ENCODE measurements at regions not wholly inside any gene's neighbourhood (a gene's known extent, or its start where the extent isn't known, plus 50 kb on each side); places are given as distances from the start of the nearest gene placed in this dataset.
"Not testable (repeated sequence)": the region's sequence is repeated elsewhere in the genome, so short reads cannot be mapped to it uniquely, and the experiment has no call there.

GRCh38 chr16:29271721-29272675 lies 134.5 kb downstream of the NPIPB11 start:
- not testable (repeated sequence) for DNase-seq

DNA sequence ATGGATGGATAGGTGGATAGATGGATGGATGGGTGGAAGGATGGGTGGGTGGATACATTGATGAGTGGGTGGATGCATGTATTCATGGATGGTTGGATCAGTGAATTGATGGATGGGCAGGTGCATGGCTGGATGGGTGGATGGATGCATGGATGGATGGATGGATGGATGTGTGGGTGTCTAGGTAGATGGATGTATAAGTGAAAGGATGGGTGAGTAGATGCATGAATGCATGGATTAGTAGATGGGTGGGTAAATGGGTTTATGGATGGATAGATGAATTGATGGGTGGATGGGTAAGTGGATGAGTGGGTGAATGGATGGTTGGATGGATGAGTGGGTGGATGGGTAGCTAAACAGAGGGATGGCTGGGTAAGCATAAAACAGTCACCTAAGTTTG lies 135.6 kb downstream of the NPIPB11 start:
- DNase-seq: not testable (repeated sequence)

- DNase-seq: not testable (repeated sequence)
Measured at GRCh38 chr16:29270033-29270432, 136.5 kb downstream of the NPIPB11 start.

DNA sequence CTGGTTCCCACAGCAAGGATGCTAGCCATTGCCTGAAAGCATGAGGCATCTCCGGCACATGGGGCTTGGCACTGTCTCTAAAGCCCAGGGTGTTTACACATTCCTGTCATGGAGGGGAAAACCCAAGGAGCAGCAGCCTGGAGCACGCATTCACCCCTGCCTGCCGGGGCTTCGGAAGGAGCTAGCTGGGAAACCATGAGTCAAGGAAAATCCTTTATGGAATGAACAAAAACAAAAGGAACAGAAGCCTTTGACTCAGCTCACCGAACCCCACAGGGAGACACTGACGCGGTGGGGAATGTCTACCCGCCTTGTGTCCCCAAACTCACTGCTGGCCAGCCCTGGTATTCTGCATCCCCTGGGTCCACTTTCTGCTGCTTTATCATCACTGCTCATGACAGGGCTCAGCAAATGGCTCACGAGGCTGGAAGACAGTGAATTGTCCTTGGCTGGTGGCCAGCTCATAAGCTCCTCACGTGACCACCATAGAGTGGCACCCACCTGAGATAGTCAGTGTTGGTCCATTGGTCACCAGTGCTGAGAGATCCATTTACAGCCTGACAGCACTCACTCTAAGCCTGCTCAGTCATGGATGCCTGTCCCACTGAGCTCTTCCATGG lies 137.2 kb downstream of the NPIPB11 start:
- DNase-seq: not testable (repeated sequence)

GRCh38 chr16:29268785-29269191 lies 137.7 kb downstream of the NPIPB11 start:
- DNase-seq: not testable (repeated sequence)

DNA sequence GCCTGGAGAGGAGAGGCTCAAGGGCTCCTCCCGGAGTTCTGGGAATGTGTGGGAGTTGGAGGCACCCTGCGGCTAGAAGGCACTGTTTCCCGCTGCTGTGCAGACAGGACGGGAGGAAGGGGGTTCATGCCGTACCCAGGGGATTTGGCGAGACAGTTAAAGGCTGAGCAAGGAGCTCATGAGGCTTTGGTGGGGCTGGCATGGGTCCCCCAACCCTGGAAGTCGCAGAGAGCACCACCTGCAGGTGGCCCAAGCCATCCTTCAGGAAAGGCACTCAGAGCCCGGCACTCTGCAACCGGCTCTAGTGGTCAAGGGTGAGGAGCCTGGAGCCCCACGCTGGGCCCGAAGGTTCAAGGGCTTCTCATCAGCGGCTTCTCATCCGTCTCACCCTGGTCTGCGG lies 138.2 kb downstream of the NPIPB11 start:
- DNase-seq: not testable (repeated sequence)

DNA sequence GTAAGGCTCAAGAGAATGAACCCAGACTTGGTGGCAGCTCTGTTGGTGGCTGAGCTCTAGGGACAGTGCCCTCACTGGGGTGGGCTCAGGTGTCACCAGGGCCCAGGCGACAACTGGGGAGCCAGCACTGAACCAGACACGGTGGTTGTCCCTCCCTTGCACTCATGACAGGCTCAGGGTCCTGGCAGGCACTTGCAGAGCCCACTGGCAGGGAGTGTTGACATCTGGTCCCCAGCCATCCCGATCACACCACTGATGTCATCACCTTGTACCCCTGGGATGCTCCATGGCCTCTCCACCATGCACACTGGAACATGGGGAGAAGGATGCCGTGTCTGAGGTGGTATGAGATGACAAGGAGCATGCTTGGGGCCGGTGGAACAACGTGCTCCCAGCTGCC lies 138.6 kb downstream of the NPIPB11 start:
- not testable (repeated sequence) for DNase-seq

- not testable (repeated sequence) for DNase-seq
Measured at GRCh38 chr16:29267055-29267619, 139.4 kb downstream of the NPIPB11 start.

DNA sequence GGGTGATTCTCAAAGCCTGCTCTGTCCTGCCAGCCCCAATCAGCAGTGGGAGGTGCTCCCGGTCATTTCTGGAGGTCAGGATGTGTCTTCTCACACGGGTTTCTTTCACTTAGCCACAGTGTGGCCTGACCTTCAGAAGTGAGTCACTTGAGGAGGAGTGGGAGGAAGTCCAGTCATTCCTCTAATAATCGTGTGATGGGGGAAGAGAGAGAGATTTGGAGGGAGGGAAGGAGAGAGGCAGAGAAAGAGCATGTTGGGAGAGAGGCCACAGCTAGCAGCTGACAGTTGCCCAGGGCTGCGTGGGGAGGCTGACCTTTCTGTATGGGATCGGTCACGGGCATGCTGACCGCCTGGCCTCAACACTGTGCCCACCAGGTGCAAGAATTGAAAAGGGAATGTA lies 139.9 kb downstream of the NPIPB11 start:
- DNase-seq: not testable (repeated sequence)

GRCh38 chr16:29265255-29265853 lies 141.2 kb downstream of the NPIPB11 start:
- not testable (repeated sequence) for DNase-seq

GRCh38 chr16:29264080-29264837 lies 142.3 kb downstream of the NPIPB11 start:
- not testable (repeated sequence) for DNase-seq

GRCh38 chr16:29262725-29263124 lies 143.8 kb downstream of the NPIPB11 start:
- not testable (repeated sequence) for DNase-seq

- not testable (repeated sequence) for DNase-seq
Measured at GRCh38 chr16:29261427-29262248, 144.9 kb downstream of the NPIPB11 start.

DNA sequence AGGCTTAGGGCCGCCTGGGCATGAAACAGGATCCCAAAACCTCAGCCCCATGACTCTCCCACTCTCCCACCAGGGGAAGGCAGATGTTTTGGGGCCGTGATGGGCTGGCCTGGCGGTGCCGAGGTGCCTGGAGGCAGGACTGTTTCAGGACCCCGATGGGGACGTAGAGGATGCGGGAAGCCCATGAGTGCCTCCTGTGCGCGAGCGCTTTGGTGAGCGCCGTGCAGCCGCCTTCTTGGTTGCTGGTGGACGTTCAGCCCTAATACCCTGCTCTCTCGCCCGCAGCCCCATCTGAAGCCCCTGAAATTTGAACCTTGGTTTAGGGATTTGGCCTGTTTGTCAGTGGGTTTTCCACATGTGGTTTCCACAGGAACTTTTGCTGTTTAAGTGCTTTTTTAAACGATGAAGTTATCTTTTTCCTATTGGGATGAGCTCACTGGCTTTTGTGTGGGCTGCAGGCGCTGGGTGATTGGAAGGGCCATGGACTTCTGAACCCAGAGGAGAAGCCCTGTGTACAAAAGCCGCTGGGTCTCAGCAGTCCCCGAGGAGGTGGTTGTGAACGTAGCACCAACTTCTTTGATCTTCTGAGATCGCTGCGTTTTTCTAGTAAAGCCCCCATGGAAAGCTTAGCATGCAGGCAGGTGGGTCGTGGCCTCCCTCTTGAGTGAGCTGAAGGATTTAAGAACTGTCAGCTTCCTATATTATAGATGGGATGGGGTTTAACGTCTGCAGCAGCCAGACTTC lies 145.7 kb downstream of the NPIPB11 start:
- not testable (repeated sequence) for DNase-seq

GRCh38 chr16:29259635-29260457 lies 146.7 kb downstream of the NPIPB11 start:
- DNase-seq: not testable (repeated sequence)

DNA sequence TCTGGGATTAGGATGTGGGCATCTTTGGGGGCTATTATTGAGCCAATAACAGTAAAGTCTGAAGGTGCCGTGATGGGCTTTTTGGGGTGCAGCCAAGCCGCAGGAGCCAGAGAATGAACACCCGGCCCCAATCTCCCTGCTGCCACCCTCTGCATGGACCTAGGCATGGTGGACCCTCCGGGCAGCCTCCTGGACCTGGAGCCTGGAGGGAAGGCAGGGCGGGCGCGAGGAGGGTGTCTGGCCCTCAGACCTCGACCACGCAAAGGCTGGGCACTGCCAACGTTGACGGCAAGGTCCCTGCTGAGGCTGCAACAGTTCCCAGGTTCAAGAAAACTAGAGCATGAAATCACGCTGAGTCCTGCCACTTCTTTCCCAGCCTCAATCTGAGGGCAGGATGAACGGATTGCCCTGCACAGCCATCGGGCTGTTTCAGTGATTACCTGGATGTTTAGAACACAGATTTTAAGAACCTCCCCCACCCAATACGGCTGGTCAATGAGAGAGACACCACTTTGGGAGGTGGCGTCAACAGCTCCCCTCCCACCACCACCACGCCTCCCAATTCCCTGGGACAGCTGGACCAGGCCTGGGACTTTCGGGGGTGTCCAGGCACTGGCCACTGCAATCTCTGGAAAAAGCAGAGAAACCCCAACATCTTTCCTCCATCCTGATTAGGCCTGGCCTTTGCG lies 147.4 kb downstream of the NPIPB11 start:
- not testable (repeated sequence) for DNase-seq

- DNase-seq: not testable (repeated sequence)
Measured at GRCh38 chr16:29257419-29258336, 148.8 kb downstream of the NPIPB11 start.

- DNase-seq: no peak
Measured at GRCh38 chr16:29256501-29256981, 150.0 kb downstream of the NPIPB11 start.
